ENCODE measurements at regions not wholly inside any gene's neighbourhood (a gene's known extent, or its start where the extent isn't known, plus 50 kb on each side); places are given as distances from the start of the nearest gene placed in this dataset.
A peak's percentile ranks its signal among the peaks of the same experiment; 100 is the strongest.
"Not testable (repeated sequence)": the region's sequence is repeated elsewhere in the genome, so short reads cannot be mapped to it uniquely, and the experiment has no call there.

DNA sequence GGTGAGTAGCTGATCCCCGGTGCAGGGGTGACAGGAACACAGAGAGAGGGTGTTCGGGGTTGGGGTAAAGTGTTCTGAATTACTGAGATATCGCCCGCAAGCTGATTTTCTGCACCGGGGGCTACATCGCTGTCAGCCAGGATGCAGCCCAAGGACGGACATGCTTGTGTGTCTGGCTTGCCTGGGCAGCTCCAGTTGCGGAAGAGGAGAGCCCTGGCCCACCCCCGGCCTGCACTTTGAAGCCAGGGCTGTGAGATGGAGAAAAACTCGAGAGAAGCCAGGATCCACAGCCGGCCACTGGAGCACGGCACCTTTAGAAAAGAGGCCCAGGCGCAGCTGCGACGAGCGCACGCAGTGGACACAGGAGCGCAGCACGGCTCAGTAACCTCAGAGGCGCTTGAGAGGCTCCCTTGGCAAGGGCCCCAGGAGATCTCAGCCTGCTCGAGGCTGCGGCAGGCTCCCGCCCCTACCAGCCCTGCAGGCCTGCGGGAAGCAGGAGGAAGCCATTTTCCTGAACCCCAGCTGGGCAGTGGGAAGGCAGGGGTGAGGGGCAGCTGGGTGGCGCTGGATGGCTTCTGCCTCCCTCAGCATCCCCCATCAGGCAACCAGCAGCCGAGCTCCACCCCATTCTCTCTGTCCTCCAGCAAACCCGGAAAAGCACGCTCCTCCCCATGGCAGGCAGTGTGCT, 59.2 kb downstream of the C9orf50 start:
- DNase-seq (ENCODE audit: low read depth in 1 of 2, low spot score in 1 of 2), result no peak

DNA sequence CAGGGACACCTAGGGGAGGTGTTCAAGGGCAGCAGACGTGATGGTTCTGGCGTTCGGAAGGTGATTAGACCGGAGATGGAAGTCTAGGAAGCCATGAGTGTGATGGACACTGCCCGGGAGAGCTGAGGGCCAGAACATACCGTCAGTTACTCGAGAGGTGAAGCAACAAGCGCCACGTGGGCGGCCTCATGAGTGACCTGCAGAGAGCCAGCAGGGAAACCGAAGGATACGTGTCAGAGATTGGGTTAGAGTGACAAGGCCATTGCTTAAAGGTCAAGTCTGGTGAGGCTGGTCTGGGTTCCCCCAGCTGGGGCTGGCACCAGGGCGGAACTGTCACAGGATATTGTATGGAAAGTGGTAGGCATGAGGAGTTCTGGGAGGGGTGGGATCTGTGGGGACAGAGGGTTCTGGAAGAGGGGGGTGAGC, 60.0 kb downstream of the C9orf50 start:
- DNase-seq (ENCODE audit: low read depth in 1 of 2, low spot score in 1 of 2), result no peak

DNA sequence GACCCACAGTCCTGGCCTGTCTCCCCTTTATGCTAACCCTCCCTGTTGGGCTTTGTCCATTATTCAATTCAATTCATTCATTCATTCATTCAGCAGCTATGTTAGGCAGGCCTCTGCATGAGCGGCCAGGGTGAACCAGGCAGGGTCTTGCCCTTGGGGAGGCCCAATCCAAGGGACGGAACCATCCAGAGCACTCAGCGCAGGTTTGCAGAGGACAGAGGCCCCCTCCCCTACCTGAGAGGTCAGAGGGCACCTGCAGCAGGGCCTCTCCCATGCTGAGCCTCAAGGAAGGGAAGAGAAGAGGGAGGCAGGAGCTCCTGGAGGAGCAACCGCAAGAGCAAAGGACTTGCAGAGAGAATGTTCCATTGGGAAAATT, 61.4 kb downstream of the C9orf50 start:
- DNase-seq (ENCODE audit: low read depth in 1 of 2, low spot score in 1 of 2), result no peak

DNA sequence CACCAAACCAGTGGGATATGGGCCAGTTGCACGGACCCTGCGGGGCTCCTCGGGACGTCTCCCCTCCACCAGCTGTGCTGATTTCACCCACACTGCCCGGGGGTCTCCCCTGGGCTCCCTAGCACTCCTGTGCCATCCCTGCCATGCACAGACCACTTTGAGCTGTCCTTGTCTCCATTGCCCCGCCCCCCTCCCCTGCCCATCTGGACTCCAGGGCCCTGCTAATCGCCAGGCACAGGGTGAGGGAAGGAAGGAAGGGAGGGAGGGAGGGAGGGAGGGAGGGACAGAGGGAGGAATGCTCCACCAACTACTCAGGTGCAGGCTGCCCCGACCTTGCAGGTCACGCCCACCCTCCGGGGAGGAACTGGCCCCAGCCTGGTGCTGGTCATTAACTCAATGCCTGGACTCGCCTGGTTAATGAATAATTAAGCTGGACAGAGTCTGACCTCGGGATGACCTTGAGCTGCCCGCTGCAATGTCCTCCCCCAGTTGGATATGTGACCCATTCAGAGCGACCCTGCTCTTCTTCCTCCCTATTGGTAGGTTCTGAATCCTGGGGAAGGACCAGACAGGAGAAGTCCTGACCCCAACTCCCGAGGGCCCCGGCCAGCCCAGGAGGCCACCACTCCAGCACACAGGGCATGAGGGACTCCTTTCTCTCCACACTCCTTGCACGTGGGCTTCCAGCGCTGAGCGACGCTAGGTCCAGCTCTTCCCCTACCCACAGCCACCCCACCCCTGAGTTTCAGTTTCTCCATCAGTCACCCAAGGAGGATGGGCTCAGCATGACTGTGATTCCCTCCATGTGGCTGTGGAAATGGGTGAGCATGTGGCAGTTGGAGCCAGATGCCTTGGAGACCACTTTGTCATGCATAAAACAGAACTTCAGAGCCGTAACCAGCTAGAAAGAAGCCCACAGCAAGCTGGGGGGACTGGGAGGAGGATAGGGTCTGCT, 62.1 kb downstream of the C9orf50 start:
- DNase-seq (ENCODE audit: low read depth in 1 of 2, low spot score in 1 of 2), result no peak

DNA sequence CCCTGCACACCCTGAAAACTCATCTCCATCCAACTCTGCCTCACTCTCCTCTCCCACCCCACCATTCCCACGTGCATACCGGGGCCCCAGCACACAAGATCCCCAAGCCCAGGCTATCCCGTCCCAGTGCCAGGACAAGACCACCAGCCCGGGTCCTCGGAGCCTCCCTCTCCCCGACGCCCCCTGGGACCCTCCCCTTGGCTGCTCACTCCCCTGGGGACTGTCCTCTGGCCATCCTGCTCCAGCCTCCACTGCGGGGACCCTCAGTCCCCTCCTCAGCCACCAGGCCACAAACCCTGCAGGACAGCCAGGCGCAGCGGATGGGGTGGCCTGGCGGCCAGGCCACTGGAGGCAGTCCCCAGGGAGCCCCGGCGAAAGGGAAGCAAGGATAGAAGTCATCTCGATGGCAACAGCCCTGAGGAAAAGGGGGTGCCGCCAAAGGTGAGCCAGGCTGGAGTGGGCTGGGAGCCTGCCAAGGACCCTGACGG, 62.8 kb downstream of the C9orf50 start:
- no peak for DNase-seq (ENCODE audit: low read depth in 1 of 2, low spot score in 1 of 2)

DNA sequence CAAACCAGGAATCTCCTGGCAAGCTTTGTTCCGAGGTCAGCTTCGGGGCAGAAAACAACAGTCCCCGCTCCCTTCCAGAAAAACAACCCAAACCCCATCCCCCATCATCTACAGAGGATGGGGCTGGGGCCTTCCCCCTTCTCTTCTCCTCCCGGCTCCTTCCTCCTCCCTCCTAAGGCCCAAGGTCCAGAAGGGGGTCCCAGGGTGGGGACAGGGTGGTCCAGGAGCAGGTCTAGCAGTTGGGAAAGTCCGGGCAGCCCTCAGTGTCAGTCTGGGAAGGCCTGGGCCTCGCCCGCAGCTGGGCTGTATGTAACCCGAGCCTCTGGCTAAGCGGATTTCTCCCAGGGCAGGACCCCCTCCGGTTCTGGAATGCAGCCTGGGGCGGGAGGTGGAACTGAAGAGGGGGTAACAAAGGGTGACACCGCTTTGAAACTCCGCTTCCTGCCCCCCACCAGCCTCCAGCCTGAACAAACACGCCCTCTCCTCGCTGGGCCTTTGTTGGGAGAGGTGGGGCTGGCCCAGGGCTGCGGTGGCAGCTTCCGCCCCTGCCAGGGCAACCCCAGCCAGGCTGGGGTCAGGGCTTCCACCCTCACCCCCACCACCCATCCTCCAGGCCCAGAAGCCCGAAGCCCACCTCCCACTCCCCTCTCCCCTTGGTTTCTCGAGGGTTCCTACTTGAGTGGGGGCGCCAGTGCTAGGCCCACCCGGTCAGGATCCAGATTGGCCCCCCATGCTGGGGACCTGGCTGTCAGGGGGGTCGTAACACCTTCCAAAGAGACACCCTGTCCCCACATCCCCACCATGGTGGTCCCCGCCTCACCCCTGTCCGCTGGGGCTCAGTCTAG, 63.5 kb downstream of the C9orf50 start:
- DNase-seq (ENCODE audit: low read depth in 1 of 2, low spot score in 1 of 2), result no peak

DNA sequence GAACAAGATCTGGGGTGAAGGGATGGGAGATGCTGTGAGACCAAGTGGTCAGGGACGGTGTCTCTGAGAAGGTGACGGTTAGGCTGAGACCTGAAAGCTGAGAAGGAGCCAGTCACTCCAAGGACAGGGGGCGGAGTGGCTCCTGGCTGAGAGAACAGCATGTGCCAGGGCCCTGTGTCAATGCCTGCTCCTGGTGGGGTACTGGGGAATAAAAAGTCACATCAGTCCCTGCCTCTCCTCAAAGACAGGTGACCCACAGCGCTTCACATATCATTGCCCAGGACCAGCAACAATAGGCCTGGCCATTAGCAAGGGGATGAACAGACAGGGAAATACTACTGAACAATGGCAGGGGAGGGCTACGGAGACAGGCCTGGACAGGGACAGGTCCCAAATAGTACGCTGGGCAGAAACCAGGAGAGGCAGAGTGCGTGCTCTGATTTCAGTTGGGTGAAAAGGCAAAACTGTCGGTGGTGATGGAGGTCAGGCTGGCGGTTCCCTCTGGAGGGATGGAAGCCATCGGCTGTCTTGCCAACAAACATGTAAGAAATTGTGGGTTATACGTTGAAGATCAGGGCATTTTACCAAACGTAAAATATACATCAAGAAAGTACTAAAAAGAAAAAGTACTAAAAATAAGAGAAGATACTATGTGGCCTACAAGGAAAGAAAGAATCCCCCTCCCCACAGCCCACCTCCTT, 64.3 kb downstream of the C9orf50 start:
- DNase-seq (ENCODE audit: low read depth in 1 of 2, low spot score in 1 of 2), result no peak

DNA sequence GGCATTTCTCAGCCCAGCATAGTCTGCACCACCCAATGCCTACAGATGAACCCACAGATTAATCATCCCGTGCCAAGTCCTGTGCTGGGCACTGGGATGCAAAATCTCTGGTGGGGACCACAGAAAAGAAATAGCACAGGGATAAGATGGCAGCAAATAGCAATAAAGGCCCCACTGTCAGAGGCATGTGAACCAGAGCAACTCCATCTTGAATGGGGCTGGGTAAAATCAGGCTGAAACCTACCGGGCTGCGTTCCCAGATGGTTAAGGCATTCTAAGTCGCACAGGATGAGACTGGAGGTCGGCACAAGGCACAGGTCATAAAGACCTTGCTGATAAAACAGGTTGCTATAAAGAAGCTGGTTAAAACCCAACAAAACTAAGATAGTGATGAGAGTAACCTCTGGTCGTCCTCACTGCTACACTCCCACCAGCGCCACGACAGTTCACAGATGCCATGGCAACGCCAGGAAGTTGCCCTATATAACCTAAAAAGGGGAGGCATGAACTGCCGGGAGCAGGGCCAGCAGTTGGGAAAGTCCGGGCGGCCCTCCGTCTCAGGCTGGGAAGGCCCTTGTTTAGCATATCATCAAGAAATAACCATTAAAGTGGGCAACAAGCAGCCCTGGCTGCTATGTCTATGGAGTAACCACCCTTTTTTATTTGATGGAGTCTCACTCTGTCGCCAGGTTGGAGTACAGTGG, 65.2 kb downstream of the C9orf50 start:
- DNase-seq (ENCODE audit: low read depth in 1 of 2, low spot score in 1 of 2), result no peak

DNA sequence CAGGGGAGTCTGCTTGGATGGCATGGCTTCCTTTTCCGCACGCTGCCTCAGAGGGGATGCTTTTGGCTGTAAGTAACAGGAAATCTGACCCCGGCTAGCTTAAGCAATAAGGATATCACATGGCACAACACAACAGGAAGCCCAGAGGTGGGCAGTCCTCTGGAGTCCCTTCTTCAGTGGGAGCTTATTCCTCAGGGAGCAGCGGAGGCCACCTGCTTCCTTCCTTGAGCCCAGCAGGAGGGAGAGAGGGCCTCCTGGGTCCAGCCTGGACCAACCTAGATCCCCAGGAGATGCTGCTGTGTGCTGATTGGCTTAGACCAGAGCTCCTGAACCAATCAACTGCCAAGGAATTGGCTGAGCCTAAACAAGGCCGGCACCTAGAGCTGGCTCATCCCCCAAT, 66.3 kb downstream of the C9orf50 start:
- DNase-seq (ENCODE audit: low read depth in 1 of 2, low spot score in 1 of 2), result no peak

DNA sequence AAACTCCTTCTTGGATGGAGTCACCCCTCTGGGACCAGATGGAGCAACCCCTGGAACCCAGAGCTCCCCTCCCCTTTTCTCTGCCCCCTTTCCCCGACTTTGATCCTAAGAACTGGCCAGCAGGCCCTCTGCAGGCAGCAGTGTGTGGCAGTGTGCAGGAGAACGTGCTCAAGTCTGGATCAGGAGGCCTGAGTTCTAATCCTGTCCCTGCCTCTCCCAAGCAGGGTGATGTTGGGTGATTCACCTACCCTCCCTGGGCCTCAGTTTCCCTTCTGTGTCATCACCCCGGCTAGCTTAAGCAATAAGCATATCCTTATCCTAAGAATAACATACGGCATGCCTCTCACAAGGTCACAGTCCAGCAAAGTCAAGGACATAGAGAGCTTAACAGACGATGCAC, 67.6 kb downstream of the C9orf50 start:
- DNase-seq (ENCODE audit: low read depth in 1 of 2, low spot score in 1 of 2), result no peak

DNA sequence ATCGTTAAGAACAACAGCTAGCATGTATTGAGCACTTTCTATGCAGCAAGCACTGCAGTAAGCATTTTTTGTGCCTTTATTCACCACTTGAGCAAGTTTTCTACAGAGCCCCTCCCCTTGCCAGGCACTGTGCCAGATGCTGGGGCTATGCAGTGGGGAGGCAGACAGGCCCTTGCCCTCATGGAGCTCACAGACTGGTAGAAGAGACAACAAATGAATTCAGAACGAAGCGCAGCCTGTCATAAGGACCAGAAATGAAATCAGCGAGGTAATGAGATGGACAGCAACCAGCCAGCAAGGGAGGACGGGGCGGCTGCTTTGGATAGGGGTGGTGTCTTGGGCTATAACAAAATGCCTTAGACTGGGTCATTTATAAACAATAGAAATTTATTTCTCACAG, 68.8 kb downstream of the C9orf50 start:
- DNase-seq (ENCODE audit: low read depth in 1 of 2, low spot score in 1 of 2), result no peak

DNA sequence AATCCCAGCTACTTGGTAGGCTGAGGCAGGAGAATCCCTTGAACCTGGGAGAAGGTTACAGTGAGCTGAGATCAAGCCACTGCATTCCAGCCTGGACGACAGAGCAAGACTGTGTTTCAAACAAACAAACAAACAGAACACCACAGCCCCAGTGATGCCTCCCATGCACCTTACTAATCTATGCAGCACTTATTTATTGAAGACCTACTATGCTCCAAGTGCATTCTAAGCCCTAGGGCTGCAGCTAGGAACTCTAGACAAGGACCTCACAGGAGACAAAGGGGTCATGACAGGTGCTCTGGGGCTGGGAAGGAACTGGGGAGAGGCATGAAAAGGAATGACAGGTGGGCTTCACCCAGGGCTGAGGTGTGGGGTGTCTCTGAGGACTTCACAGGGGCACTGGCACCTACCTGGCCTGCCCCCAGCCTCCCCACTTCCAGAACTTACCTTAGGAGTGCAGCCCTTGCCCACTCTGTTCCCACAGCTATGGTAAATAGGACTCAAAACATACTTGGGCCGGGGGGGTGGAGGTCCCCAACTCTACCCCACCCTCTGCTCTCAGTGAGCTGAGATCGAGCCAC, 69.4 kb downstream of the C9orf50 start:
- DNase-seq (ENCODE audit: low read depth in 1 of 2, low spot score in 1 of 2), result no peak

DNA sequence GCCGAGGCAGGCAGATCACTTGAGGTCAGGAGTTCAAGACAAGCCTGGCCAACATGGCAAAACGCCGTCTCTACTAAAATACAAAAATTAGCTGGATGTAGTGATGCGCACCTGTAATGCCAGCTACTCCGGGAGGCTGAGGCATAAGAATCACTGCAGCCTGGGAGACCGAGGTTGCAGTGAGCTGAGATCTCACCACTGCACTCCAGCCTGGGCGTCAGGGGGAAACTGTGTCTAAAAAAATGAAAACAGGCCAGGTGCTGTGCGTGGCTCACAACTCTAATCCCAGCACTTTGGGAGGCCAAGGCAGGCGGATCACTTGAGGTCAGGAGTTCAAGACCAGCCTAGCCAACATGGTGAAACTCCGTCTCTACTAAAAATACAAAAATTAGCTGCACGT, 69.9 kb downstream of the C9orf50 start:
- not testable (repeated sequence) for DNase-seq (ENCODE audit: low read depth in 1 of 2, low spot score in 1 of 2)

DNA sequence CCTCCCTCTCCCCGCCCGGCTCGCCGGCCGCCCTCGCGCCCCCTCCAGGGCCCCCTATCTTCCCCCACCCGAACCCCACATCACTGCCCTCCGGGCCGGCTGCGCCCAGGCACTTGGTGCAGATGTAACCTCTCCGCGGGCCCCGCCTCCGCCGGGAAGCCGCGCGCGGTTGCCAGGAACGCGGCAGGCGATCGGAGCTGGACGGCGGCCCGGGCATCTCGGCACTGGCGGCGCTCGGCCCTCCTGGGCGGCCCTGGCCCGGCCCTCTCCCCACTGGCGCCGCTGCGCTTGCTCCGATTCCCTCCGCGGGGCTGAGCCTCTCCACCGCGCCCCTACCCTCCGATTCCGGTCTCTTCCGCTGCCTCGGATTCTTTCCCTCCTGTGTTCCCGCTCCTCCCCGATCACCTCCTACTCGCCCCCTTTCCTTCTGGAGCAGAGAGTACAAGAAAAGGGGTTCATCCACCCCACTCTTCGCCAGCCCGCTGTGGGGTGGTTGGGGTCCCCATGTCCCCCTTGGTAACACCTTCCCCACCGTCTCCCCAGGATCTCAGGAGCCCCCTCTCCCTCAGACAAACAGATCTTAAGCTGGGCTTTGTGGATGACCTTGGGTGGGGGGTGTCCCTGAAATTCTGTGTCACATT, 70.6 kb downstream of the C9orf50 start:
- peak in 1 of 2 donors; percentile 11 for DNase-seq (ENCODE audit: low read depth in 1 of 2, low spot score in 1 of 2)

DNA sequence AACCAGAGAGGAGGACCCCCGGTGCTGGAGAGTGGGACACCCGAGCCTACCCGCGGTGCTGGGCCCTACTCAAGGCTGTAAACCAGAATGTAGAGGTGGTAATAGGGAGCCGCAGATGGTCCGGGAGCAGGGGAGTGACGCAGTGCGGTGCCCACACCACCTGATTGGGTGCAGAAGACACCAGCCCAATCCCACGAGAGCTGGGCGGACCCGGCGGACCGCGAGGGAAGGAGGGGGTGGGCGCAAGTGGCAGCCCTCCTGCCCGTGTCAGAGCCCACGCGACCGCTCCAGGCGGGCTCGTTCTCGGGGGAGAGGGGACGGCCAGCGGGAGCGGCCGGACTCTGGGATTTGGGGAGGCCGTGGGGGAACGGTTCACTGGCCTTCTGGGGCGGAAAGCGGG, 71.2 kb downstream of the C9orf50 start:
- no peak for DNase-seq (ENCODE audit: low read depth in 1 of 2, low spot score in 1 of 2)

DNA sequence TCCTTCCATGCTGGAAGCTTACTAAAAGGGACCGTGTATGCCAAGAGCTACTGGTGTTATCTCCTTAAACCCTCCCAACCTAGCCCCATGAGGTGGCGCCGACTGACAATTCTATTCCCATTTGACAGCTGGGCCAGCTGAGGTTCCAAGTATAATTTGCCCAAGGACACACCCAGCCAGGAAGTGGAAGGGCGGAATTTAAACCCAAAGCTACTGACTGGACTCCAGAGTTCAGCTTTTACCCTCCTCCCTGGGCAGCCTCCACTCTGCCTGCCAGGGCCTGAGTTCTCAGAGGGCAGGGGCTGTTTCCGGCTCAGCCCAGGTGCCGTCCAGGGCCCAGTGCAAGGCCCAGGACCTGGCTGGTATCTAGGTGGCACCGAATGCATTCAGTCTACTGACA, 71.8 kb downstream of the C9orf50 start:
- no peak for DNase-seq (ENCODE audit: low read depth in 1 of 2, low spot score in 1 of 2)

DNA sequence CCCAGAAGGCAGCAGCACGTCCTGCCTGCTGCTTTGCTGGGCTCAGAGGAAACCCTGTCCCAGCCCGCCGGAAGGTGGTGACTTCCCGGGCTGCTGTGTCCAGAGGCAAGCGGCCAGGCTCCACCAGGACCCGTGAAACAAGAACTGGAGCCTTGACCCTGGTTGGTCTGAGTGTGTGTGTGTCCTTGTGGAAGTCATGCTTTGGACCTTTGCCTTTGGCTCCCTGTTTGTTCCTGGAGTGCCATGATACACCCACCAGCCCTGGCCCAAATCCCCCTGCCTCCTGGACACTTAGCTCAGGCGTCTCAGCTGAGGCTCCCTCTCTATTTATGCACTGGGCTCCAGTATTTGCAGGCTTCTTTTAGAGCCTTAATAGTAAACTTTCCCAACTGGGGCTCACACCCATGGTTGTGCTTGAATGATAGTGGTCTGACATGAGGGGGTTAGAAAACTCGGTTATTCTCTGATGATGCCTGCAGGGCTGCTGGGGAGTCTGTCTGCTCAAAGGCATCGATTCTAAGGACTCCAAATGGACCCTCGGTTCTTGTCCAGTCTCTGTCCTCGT, 72.2 kb downstream of the C9orf50 start:
- DNase-seq (ENCODE audit: low read depth in 1 of 2, low spot score in 1 of 2), result no peak

DNA sequence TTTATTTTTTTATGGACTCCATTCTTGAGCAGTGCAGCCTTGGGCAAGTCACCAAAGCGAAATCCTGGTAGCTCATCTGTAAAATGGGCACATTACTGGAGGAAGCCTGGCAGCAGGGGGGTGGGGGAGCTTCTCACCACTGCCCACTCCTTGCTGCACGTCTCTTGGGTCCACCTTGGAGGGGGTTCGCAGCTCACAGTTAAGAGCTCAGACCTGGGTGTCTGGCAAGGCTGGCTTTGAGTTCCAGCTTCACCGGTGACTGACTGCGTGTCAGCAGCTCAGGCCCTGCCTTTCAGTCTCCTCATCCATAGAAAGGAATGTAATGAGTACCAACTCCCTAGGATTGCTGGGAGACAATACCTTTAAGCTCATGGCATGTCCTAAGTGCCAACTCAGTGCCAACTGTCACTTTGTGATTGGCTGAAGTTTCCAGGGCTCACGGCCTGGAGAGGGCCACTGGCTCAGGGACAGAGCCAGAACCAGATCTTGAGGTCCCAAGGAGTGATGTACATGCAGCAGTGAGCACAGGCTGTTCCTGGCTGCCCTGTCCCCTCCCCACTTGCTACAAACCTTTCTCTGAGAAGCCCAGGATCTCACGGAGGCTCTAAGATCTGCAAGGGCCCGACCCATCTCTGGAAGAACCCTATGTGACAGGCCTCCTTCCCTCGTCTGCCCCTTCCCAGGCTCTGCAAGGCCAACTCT, 72.9 kb downstream of the C9orf50 start:
- no peak for DNase-seq (ENCODE audit: low read depth in 1 of 2, low spot score in 1 of 2)

All from stimulated activated CD4-positive, alpha-beta T cell treated with anti-CD3 and anti-CD28 coated beads, Interleukin-15, amount 100 ng/mL, for 1 hour (primary cell).